Naive thymus-derived CD4-positive, alpha-beta T cell (primary cell): ENCODE measurements at regions not wholly inside any gene's neighbourhood (a gene's known extent, or its start where the extent isn't known, plus 50 kb on each side); places are given as distances from the start of the nearest gene placed in this dataset.

Experiments
- ATAC-seq: fragments of 150-1000 bp; cut with Tn5 transposase; 2 replicates; pipeline ENCODE4 v1.10.0; 2021; ENCODE audit warnings: mild to moderate bottlenecking, moderate library complexity
- CTCF ChIA-PET: fragments of 350-600 bp; sonication (Branson Sonifier 250); formaldehyde crosslinking; loops from one replicate; lab custom pipeline; 2021; ENCODE audit warnings: antibody characterized with exemption; lab: Charles Lee
- POLR2A ChIA-PET: fragments of 350-600 bp; sonication (Branson Sonifier 250); formaldehyde crosslinking; loops from one replicate; lab custom pipeline; 2021; ENCODE audit warnings: antibody characterized with exemption, inconsistent platforms; lab: Charles Lee
- DNase-seq, 9 donors: peaks; one replicate each; pipeline versions ENCODE4 v3.0.0 to v3.0.0-alpha.2; 2020 to 2022; ENCODE audit warnings: mixed read lengths in 1 of 9
- H3K27ac ChIP-seq: one replicate; pipeline ENCODE4 v1.7.0; 2013; ENCODE audit warnings: mild to moderate bottlenecking, low read depth, low read length, moderate library complexity
- H3K27me3 ChIP-seq, 2 donors: one replicate each; pipeline ENCODE4 v1.7.0; 2013; ENCODE audit warnings: low read length in 2 of 2, mild to moderate bottlenecking in 2 of 2, moderate library complexity in 2 of 2; ENCODE audit not compliant: control insufficient read depth in 2 of 2, insufficient read depth in 2 of 2
- H3K36me3 ChIP-seq, 3 experiments: 1 replicate in 2 of 3; 2 replicates in 1 of 3; pipeline ENCODE4 v1.7.0; 2013; ENCODE audit warnings: low read length in 3 of 3, mild to moderate bottlenecking in 3 of 3, moderate library complexity in 1 of 3; ENCODE audit not compliant: insufficient read depth in 3 of 3, control insufficient read depth in 2 of 3
- H3K4me1 ChIP-seq, 2 donors: one replicate each; pipeline ENCODE4 v1.7.0; 2013; ENCODE audit warnings: low read length in 2 of 2, mild to moderate bottlenecking in 2 of 2, moderate library complexity in 1 of 2; ENCODE audit not compliant: control insufficient read depth in 2 of 2, insufficient read depth in 2 of 2
- H3K4me3 ChIP-seq: 2 replicates; pipeline ENCODE4 v1.7.0; 2013; ENCODE audit warnings: mild to moderate bottlenecking, low read length
- H3K9me3 ChIP-seq, 3 experiments: 1 replicate in 2 of 3; 2 replicates in 1 of 3; pipeline ENCODE4 v1.7.0; 2013; ENCODE audit warnings: low read length in 3 of 3; ENCODE audit not compliant: control insufficient read depth in 2 of 3
- H3K27ac Mint-ChIP-seq, 9 donors: one replicate each; pipeline ENCODE4 v1.8.0; 2020 to 2022; ENCODE audit warnings: mixed read lengths in 9 of 9, mild to moderate bottlenecking in 8 of 9, moderate library complexity in 5 of 9, inconsistent platforms in 2 of 9
- H3K27me3 Mint-ChIP-seq, 5 donors: one replicate each; pipeline ENCODE4 v1.8.0; 2021 to 2022; ENCODE audit warnings: mixed read lengths in 5 of 5, mild to moderate bottlenecking in 1 of 5
- H3K36me3 Mint-ChIP-seq, 5 donors: one replicate each; pipeline ENCODE4 v1.8.0; 2020 to 2022; ENCODE audit warnings: mixed read lengths in 5 of 5, mild to moderate bottlenecking in 3 of 5, inconsistent platforms in 1 of 5
- H3K4me1 Mint-ChIP-seq, 7 donors: one replicate each; pipeline ENCODE4 v1.8.0; 2020 to 2022; ENCODE audit warnings: mixed read lengths in 7 of 7, mild to moderate bottlenecking in 3 of 7, inconsistent platforms in 1 of 7
- H3K4me3 Mint-ChIP-seq, 10 donors: one replicate each; pipeline ENCODE4 v1.8.0; 2020 to 2022; ENCODE audit warnings: mild to moderate bottlenecking in 10 of 10, mixed read lengths in 10 of 10, moderate library complexity in 6 of 10, inconsistent platforms in 2 of 10
- H3K9me3 Mint-ChIP-seq, 11 donors: one replicate each; pipeline ENCODE4 v1.8.0; 2020 to 2022; ENCODE audit warnings: mixed read lengths in 11 of 11, mild to moderate bottlenecking in 4 of 11, inconsistent platforms in 1 of 11, moderate library complexity in 1 of 11
- intact Hi-C, 2 donors: fragments of 100-400 bp; cut with micrococcal nuclease; formaldehyde crosslinking; loops; one replicate each; pipeline ENCODE4 v1.15.1; 2023

GRCh38 chr2:11065833-11066485 lies 89.3 kb upstream of the SLC66A3 start:
- Mint-ChIP-seq H3K4me1 (peaks cover 0 to 1% (median 0%) of the 10 kb centered on the region in 7 donors), H3K36me3 (peaks cover 0 to 2% (median 0%) of the 10 kb centered on the region in 5 donors), H3K4me3 (no peak overlapping the region), H3K9me3 (peaks cover 1 to 24% (median 9%) of the 10 kb centered on the region in 11 donors), H3K27me3 (peaks cover 13 to 34% (median 18%) of the 10 kb centered on the region in 5 donors), H3K27ac (no peak overlapping the region)
- DNase-seq (no peak), ATAC-seq (no peak)
- no peak overlapping the region for H3K27ac ChIP-seq
- ChIA-PET CTCF (no interaction called here), POLR2A (no interaction called here)
- H3K4me3 ChIP-seq: no peak overlapping the region
- H3K36me3 ChIP-seq: no peaks in the 10 kb centered on the region
- no peaks in the 10 kb centered on the region for H3K4me1 ChIP-seq
- no peaks in the 10 kb centered on the region for H3K9me3 ChIP-seq
- intact Hi-C loops: no loop called here
- no peaks in the 10 kb centered on the region for H3K27me3 ChIP-seq

GRCh38 chr2:11067221-11068078 lies 87.8 kb upstream of the SLC66A3 start:
- H3K9me3 ChIP-seq: no peaks in the 10 kb centered on the region
- Mint-ChIP-seq H3K9me3 (peaks cover 0 to 14% (median 4%) of the 10 kb centered on the region in 11 donors), H3K4me1 (peaks cover 0 to 6% (median 4%) of the 10 kb centered on the region in 7 donors), H3K27ac (no peak overlapping the region), H3K27me3 (peaks cover 15 to 38% (median 23%) of the 10 kb centered on the region in 5 donors), H3K36me3 (no peaks in the 10 kb centered on the region), H3K4me3 (no peak overlapping the region)
- H3K27me3 ChIP-seq: no peaks in the 10 kb centered on the region
- ATAC-seq: no peak
- no peaks in the 10 kb centered on the region for H3K4me1 ChIP-seq
- ChIA-PET POLR2A (no interaction called here), CTCF (no interaction called here)
- no peaks in the 10 kb centered on the region for H3K36me3 ChIP-seq
- DNase-seq: no peak
- H3K27ac ChIP-seq: no peak overlapping the region
- intact Hi-C loops: no loop called here
- no peak overlapping the region for H3K4me3 ChIP-seq

GRCh38 chr2:11068079-11068741 lies 87.1 kb upstream of the SLC66A3 start:
- ChIA-PET POLR2A (no interaction called here), CTCF (no interaction called here)
- Histone ChIP-seq H3K36me3 (no peaks in the 10 kb centered on the region), H3K4me3 (no peak overlapping the region), H3K27ac (no peak overlapping the region), H3K27me3 (no peaks in the 10 kb centered on the region), H3K9me3 (no peaks in the 10 kb centered on the region), H3K4me1 (no peaks in the 10 kb centered on the region)
- DNase-seq (no peak), ATAC-seq (no peak)
- H3K4me3 Mint-ChIP-seq: no peak overlapping the region
- H3K4me1 Mint-ChIP-seq: peaks cover 0 to 11% (median 6%) of the 10 kb centered on the region in 7 donors
- no peak overlapping the region for H3K27ac Mint-ChIP-seq
- intact Hi-C loops: no loop called here
- peaks cover 18 to 38% (median 22%) of the 10 kb centered on the region in 5 donors for H3K27me3 Mint-ChIP-seq
- H3K9me3 Mint-ChIP-seq: peaks cover 0 to 7% (median 1%) of the 10 kb centered on the region in 11 donors
- no peaks in the 10 kb centered on the region for H3K36me3 Mint-ChIP-seq

GRCh38 chr2:11068856-11069526 lies 86.3 kb upstream of the SLC66A3 start:
- H3K27me3 Mint-ChIP-seq: peaks cover 15 to 40% (median 22%) of the 10 kb centered on the region in 5 donors
- no peak overlapping the region for H3K27ac Mint-ChIP-seq
- POLR2A ChIA-PET: no interaction called here

GRCh38 chr2:11069566-11070185 lies 85.6 kb upstream of the SLC66A3 start:
- no peak for DNase-seq
- Histone ChIP-seq H3K4me3 (no peak overlapping the region), H3K36me3 (no peaks in the 10 kb centered on the region), H3K27ac (no peak overlapping the region), H3K27me3 (peaks cover 0 to 4% of the 10 kb centered on the region in 2 donors), H3K9me3 (no peaks in the 10 kb centered on the region), H3K4me1 (no peaks in the 10 kb centered on the region)
- Mint-ChIP-seq H3K4me1 (peaks cover 0 to 14% (median 6%) of the 10 kb centered on the region in 7 donors), H3K27ac (no peak overlapping the region), H3K9me3 (peaks cover 0 to 4% (median 0%) of the 10 kb centered on the region in 11 donors), H3K4me3 (no peak overlapping the region), H3K27me3 (peaks cover 13 to 40% (median 22%) of the 10 kb centered on the region in 5 donors), H3K36me3 (no peaks in the 10 kb centered on the region)
- CTCF ChIA-PET: no interaction called here
- POLR2A ChIA-PET: no interaction called here
- no peak for ATAC-seq
- intact Hi-C loops: loop anchor here in 1 of 2 donors (10.0 kb wide), 1 partner anchor 55 kb away; no protein-coding TSS in a partner anchor

More at GRCh38 chr2:11068856-11069526, 86.3 kb upstream of the SLC66A3 start:
- peaks cover 0 to 4% (median 0%) of the 10 kb centered on the region in 11 donors for H3K9me3 Mint-ChIP-seq
- intact Hi-C loops: no loop called here
- DNase-seq (no peak), ATAC-seq (no peak)
- Histone ChIP-seq H3K4me1 (no peaks in the 10 kb centered on the region), H3K4me3 (no peak overlapping the region), H3K27ac (no peak overlapping the region), H3K36me3 (no peaks in the 10 kb centered on the region), H3K9me3 (no peaks in the 10 kb centered on the region), H3K27me3 (peaks cover 0 to 4% of the 10 kb centered on the region in 2 donors)
- peaks cover 0 to 14% (median 6%) of the 10 kb centered on the region in 7 donors for H3K4me1 Mint-ChIP-seq
- H3K4me3 Mint-ChIP-seq: no peak overlapping the region
- CTCF ChIA-PET: no interaction called here
- no peaks in the 10 kb centered on the region for H3K36me3 Mint-ChIP-seq

- H3K27ac Mint-ChIP-seq: no peak overlapping the region
- H3K27ac ChIP-seq: no peak overlapping the region
- H3K9me3 ChIP-seq: no peaks in the 10 kb centered on the region
- DNase-seq: no peak
- peaks cover 0 to 14% (median 6%) of the 10 kb centered on the region in 7 donors for H3K4me1 Mint-ChIP-seq
- H3K4me3 Mint-ChIP-seq: no peak overlapping the region
- H3K27me3 Mint-ChIP-seq: peaks cover 9 to 31% (median 15%) of the 10 kb centered on the region in 5 donors
- ChIA-PET CTCF (no interaction called here), POLR2A (interaction anchor here (0.7 kb wide), 1 partner anchor 376 kb away, joined by 3 read pairs; no protein-coding TSS in a partner anchor)
- no peaks in the 10 kb centered on the region for H3K36me3 Mint-ChIP-seq
- peaks cover 0 to 4% of the 10 kb centered on the region in 2 donors for H3K27me3 ChIP-seq
- intact Hi-C loops: loop anchor here in 1 of 2 donors (10.0 kb wide), 1 partner anchor 54 kb away; no protein-coding TSS in a partner anchor
- H3K4me1 ChIP-seq: no peaks in the 10 kb centered on the region
- no peak overlapping the region for H3K4me3 ChIP-seq
- H3K36me3 ChIP-seq: no peaks in the 10 kb centered on the region
- ATAC-seq: no peak
- peaks cover 0 to 4% (median 0%) of the 10 kb centered on the region in 11 donors for H3K9me3 Mint-ChIP-seq
Observed at GRCh38 chr2:11071211-11071610, 84.1 kb upstream of the SLC66A3 start.
